Natural killer cell (primary cell): ENCODE measurements at regions not wholly inside any gene's neighbourhood (a gene's known extent, or its start where the extent isn't known, plus 50 kb on each side); places are given as distances from the start of the nearest gene placed in this dataset.

Source experiments
- ATAC-seq, 3 donors: fragments of 150-1000 bp in 2 of 3; fragments of 200-7000 bp in 1 of 3; cut with Tn5 transposase; 1 replicate in 1 of 3; 2 replicates in 2 of 3; pipeline ENCODE4 v1.10.0; 2021; ENCODE audit warnings: mild to moderate bottlenecking in 2 of 3, moderate library complexity in 2 of 3
- DNase-seq, 2 donors: peaks; one replicate each; pipeline versions ENCODE4 v3.0.0 to v3.0.0-alpha.2; 2013 to 2021; ENCODE audit warnings: mixed read lengths in 1 of 2
- H3K27ac ChIP-seq: one replicate; pipeline ENCODE4 v1.5.1; 2013; ENCODE audit warnings: mild to moderate bottlenecking, low read length
- H3K27me3 ChIP-seq: one replicate; pipeline ENCODE4 v1.6.1; 2013; ENCODE audit warnings: low read length; ENCODE audit not compliant: control insufficient read depth, insufficient read depth
- H3K36me3 ChIP-seq: one replicate; pipeline ENCODE4 v1.6.1; 2013; ENCODE audit warnings: low read length; ENCODE audit not compliant: control insufficient read depth, insufficient read depth
- H3K4me1 ChIP-seq: one replicate; pipeline ENCODE4 v1.6.1; 2013; ENCODE audit warnings: low read length; ENCODE audit not compliant: control insufficient read depth, insufficient read depth
- H3K4me3 ChIP-seq: one replicate; pipeline ENCODE4 v1.5.1; 2013; ENCODE audit warnings: low read length
- H3K9me3 ChIP-seq: one replicate; pipeline ENCODE4 v1.6.1; 2013; ENCODE audit warnings: low read length; ENCODE audit not compliant: control insufficient read depth, insufficient read depth
- H3K27ac Mint-ChIP-seq, 2 donors: one replicate each; pipeline ENCODE4 v1.8.0; 2022; ENCODE audit warnings: mild to moderate bottlenecking in 2 of 2, mixed read lengths in 2 of 2, moderate library complexity in 1 of 2
- H3K27me3 Mint-ChIP-seq, 2 donors: one replicate each; pipeline ENCODE4 v1.8.0; 2022; ENCODE audit warnings: low read depth in 2 of 2, mixed read lengths in 2 of 2
- H3K36me3 Mint-ChIP-seq: one replicate; pipeline ENCODE4 v1.8.0; 2022; ENCODE audit warnings: mixed read lengths
- H3K4me1 Mint-ChIP-seq, 2 donors: one replicate each; pipeline ENCODE4 v1.8.0; 2022; ENCODE audit warnings: mixed read lengths in 2 of 2
- H3K4me3 Mint-ChIP-seq: one replicate; pipeline ENCODE4 v1.8.0; 2022; ENCODE audit warnings: mild to moderate bottlenecking, moderate library complexity, mixed read lengths
- H3K9me3 Mint-ChIP-seq, 2 donors: one replicate each; pipeline ENCODE4 v1.8.0; 2022; ENCODE audit warnings: mixed read lengths in 2 of 2
- CTCF ChIP-seq: fragments of 200-600 bp; IDR thresholded peaks from one replicate; pipeline ENCODE4 v1.8.0; 2022; ENCODE audit warnings: antibody characterized with exemption
- WGBS: methylation state at CpG from one replicate; pipeline ENCODE4 v1.1.7; 2013; ENCODE audit warnings: missing lambda C conversion rate; ENCODE audit not compliant: insufficient coverage; 5-methylcytosine and 5-hydroxymethylcytosine counted together
- intact Hi-C: fragments of 100-400 bp; cut with micrococcal nuclease; formaldehyde crosslinking; loops from one replicate; pipeline ENCODE4 v1.14.2; 2022

- H3K4me3 Mint-ChIP-seq: no peak overlapping the region
- WGBS: 76% methylated on average over 3 of the region's 3 CpGs
- H3K27me3 ChIP-seq: no peaks in the 10 kb centered on the region
- H3K9me3 Mint-ChIP-seq: peaks cover 0 to 2% of the 10 kb centered on the region in 2 donors
- ATAC-seq (no peak), DNase-seq (no peak)
- H3K4me1 Mint-ChIP-seq: no peaks in the 10 kb centered on the region
- intact Hi-C loops: no loop called here
- H3K4me3 ChIP-seq: no peak overlapping the region
- no peaks in the 10 kb centered on the region for H3K36me3 ChIP-seq
- H3K9me3 ChIP-seq: no peaks in the 10 kb centered on the region
- H3K27me3 Mint-ChIP-seq: no peaks in the 10 kb centered on the region
- no peak overlapping the region for H3K27ac Mint-ChIP-seq
- no peak for TF ChIP-seq CTCF
- no peaks in the 10 kb centered on the region for H3K4me1 ChIP-seq
- H3K36me3 Mint-ChIP-seq: peaks cover 5% of the 10 kb centered on the region
- H3K27ac ChIP-seq: no peak overlapping the region
Measured at GRCh38 chr1:99557546-99558202, 88.2 kb upstream of the PALMD start.

GRCh38 chr1:99559166-99559565, 86.7 kb upstream of the PALMD start:
- no peak overlapping the region for H3K4me3 ChIP-seq
- Mint-ChIP-seq H3K27ac (no peak overlapping the region), H3K27me3 (no peaks in the 10 kb centered on the region), H3K36me3 (peaks cover 5% of the 10 kb centered on the region), H3K4me3 (no peak overlapping the region), H3K9me3 (peaks cover 2 to 3% of the 10 kb centered on the region in 2 donors), H3K4me1 (no peaks in the 10 kb centered on the region)
- TF ChIP-seq CTCF: no peak
- no peak for ATAC-seq
- H3K36me3 ChIP-seq: no peaks in the 10 kb centered on the region
- no peaks in the 10 kb centered on the region for H3K9me3 ChIP-seq
- no peak for DNase-seq
- WGBS: 75% methylated on average over 2 of the region's 2 CpGs
- H3K27ac ChIP-seq: no peak overlapping the region
- no peaks in the 10 kb centered on the region for H3K27me3 ChIP-seq
- intact Hi-C loops: no loop called here
- H3K4me1 ChIP-seq: no peaks in the 10 kb centered on the region

GRCh38 chr1:99560207-99561040, 85.5 kb upstream of the PALMD start:
- no peak overlapping the region for H3K4me3 ChIP-seq
- no peak for TF ChIP-seq CTCF
- Mint-ChIP-seq H3K9me3 (peaks cover 2 to 3% of the 10 kb centered on the region in 2 donors), H3K27me3 (no peaks in the 10 kb centered on the region), H3K36me3 (no peaks in the 10 kb centered on the region), H3K27ac (no peak overlapping the region), H3K4me3 (no peak overlapping the region), H3K4me1 (no peaks in the 10 kb centered on the region)
- H3K9me3 ChIP-seq: no peaks in the 10 kb centered on the region
- ATAC-seq (no peak), DNase-seq (no peak)
- H3K36me3 ChIP-seq: no peaks in the 10 kb centered on the region
- H3K4me1 ChIP-seq: no peaks in the 10 kb centered on the region
- 60% methylated on average over 2 of the region's 3 CpGs for WGBS
- intact Hi-C loops: no loop called here
- no peaks in the 10 kb centered on the region for H3K27me3 ChIP-seq
- H3K27ac ChIP-seq: no peak overlapping the region
